DMS153 treated with DMSO at 0.1 percent for 48 hours (cell line): ENCODE measurements at regions not wholly inside any gene's neighbourhood (a gene's known extent, or its start where the extent isn't known, plus 50 kb on each side); places are given as distances from the start of the nearest gene placed in this dataset.

Experiments used
- DNase-seq: peaks from one replicate; lab custom pipeline; 2025; ENCODE audit not compliant: unreplicated experiment; lab: John Stamatoyannopoulos, UW

DNA sequence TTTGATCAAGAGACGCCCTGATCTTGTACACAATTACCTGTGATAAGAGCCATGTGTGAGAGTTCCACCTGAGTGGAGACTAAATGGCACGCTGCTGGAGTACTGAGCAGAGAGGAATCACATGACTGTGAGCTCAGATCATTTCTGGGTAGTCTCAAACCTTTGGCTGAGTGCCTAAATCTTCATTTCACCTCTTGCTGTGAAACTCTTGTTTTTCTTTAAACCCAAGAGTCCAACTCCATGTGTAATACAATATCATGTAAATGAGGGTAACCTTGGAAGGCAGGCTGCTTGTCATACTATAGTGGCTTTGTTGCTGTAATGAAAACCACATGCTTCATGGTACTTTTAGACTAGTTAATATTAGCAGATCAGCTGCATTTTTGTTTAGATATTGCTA lies 156.9 kb downstream of the CAND1 start:
- peak; percentile 46 for DNase-seq

DNA sequence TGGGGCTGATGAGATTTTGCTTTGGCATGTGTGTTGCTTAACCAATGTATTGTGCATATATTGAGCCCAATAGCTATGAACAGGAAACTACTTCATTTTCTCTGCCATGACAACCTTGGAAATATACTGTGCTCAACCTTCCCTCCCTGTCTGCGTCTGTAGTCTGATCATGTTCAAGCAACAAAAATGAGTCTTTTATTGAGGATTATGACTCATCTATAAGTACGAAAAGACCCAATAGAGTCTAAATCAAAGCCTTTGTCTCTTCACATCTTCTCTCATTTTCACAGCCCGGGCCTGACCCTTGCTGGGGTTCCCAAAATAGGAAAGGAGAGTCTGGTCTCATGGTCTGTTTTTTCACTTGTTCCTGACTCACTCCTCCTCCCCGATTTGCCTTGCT lies 158.2 kb downstream of the CAND1 start:
- no peak for DNase-seq

DNA sequence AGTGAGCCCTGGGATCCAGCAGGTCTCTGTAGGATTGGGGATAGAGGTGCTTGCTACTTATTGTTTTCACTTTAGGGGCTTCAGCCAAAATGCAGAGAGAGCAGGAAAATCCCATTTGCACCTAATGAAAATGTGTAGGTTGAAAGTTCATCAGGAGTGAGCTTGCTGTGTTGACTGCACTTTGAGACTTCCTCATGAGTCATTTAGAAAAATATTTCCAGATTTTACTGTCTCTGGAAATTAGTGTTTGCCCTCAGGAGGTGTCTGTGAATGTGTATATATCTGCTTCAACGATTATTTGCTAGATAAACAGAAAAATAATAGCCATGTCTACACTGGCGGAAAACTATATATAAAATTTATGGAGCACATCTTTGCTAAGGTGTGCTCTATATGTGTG lies 159.3 kb downstream of the CAND1 start:
- no peak for DNase-seq

DNA sequence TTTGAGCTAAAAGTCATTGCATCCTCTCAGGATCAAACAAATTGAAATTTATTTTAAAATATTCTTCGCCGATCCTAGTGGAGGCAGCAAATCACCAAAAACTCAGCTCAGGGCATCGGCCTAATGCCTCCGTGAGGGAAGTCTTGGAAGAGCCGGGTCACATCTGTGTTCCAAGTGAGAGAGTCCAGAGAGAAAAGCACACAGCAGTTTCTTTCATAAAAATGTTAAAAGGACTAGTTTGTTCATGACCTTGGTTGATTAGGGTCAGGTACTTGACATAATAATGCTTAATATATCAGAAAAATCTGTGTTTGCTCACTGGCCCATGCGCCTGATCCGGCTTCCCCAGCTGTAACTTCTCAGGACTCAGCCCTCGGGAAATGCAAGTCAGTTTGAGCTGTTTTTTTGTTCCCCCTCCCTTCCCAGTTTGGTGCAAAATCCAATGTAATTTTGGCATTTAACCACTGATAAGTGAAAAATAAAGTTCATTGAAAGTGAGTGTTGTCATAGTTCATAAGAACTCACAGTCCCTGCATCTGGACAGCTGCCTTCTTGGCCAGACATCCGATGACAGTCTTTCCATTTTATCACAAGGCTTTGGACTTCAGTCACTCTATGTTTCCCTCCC lies 161.7 kb downstream of the CAND1 start:
- DNase-seq: no peak

DNA sequence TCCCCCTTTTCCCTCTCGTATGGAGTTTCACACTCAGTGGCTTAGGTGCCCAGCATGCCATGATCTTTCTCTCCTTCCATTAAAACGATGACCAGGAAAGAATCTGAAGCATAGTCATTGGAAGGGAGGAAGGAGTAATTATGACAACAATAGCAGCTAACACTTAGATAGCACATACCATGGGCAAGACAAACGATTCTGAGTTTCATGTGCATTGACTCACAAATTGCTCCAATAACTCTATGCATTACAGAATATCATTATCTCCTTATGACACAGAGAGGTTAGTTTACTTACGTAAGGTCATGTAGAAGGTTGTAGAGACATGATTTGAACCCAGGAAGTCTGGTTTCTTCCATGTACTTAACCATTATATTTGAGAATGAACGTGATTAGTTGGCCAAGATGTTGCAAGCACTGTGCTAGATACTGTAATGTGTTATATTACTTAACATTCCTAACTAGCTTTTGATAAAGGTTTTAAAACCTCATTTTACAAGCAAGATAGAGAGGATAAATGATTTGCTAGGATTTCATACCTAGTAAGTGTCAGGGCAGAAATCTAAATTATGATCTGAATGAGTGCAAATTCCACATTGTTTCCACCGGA lies 162.4 kb downstream of the CAND1 start:
- no peak for DNase-seq

DNA sequence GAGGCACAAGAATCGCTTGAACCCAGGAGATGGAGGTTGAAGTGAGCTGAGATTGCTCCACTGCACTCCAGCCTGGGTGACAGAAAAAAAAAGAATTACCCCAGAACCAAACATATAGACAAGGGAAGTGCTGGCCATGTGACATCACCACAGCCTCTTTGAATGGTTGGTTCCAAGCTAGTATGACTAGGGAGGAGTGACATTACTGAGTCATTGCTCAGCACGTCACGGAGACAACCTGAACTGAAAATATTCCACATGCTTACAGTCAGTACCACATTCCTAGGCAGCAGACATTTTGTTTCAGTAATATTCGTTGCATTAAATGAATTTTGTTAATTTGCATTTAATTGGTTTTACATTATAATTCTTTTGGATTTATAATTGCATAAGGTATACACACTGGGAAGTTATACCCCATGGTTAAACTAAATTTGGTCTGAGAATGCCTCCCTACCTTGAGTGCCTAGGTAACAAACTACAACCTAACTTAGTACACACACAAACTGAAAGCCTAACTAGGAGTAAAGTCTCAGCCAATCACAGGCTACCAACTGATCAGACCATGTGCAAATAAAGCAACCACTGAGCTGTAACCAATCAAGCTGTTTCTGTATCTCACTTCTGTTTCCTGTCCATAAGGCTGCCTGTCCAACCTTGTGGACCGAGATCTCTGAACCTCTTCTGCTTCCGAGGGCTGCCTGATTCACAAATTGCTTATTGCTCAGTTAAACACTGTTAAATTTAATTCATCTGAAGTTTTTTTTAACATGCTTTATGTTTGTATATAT lies 164.4 kb downstream of the CAND1 start:
- no peak for DNase-seq

DNA sequence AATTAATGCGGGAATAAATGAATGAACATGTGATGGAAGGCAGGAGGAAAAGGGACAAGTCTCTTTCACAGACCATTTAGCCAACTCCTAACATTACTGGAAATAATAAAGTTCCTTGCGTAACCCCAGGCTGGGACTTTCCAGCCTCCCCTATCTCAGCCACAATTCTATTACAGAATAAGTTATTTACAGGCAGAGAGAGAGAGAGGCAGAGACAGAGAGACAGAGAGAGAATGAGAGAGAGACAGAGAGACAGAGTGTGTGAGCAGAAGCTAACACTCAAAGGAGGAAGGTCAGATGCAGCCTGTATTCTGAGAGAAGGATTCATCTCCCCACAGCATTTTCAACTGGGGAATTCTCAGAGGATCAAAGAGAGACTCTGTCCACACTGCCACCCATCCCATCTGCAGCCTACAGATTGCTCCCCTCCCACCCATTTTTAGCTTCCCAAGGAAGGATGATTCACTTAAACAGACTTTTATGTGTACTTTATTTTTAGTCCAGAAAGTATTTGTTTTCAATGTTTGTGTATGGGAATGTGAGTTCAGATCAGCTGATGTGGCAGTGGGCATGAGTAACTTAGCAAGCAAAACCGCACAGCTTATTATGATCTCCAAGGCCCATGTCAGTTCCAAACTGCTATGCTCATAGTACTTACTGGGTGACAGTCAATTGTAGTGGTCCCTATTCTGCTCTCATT lies 165.7 kb downstream of the CAND1 start:
- DNase-seq: no peak

DNA sequence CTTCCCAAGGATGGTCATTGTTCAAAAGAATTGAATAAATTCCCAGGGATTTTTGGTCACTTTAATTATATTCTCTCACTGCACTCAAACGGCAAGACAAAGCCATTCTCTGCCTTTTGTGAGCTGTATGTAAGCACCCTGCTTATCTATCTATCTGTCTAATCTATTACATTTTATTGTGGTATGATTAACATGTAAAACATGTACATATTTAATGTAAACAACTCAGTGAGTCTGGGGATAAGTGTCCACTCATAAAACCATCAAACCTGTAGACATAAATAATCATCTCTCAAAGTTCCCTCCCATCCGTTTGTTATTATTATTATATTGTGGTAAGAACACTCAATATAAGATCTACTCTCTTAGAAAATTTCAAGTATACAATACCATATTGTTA lies 167.1 kb downstream of the CAND1 start:
- DNase-seq: no peak

DNA sequence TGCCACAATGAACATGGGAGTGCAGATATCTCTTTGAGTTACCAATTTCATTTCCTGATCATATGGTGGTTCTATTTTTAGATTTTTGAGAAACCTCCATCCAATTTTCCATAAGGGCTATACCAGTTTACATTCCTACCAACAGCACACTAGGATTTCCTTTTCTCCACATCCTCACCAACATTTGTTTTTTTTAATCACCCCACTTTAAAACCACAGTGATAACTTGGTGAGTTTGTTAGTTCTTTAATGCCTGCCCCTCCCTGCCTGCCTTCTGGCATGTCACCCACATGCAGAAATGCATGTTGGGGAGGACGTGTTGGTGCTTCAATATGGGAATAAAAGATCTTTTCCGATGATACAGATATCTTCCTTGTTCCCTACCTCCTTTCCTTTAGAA lies 167.9 kb downstream of the CAND1 start:
- DNase-seq: no peak

DNA sequence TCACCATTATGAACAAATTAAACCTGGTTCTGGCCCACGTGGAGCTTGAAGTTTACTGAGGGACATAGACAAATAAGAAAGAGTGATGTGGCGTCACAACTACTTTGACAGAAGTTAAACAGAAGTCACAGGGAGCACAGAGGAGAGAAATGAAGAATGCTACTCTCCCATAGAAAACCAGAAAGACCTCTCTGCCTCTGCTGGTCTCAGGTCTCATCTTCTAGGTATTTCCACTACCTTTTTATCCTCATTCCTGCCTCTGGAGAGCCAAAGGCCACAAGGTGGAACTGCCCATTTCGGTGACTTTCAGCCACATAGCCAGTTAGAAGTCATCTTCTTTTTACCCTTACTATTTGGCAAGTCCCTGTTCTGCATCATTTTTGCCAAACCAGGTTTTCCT lies 170.5 kb downstream of the CAND1 start:
- DNase-seq: no peak

DNA sequence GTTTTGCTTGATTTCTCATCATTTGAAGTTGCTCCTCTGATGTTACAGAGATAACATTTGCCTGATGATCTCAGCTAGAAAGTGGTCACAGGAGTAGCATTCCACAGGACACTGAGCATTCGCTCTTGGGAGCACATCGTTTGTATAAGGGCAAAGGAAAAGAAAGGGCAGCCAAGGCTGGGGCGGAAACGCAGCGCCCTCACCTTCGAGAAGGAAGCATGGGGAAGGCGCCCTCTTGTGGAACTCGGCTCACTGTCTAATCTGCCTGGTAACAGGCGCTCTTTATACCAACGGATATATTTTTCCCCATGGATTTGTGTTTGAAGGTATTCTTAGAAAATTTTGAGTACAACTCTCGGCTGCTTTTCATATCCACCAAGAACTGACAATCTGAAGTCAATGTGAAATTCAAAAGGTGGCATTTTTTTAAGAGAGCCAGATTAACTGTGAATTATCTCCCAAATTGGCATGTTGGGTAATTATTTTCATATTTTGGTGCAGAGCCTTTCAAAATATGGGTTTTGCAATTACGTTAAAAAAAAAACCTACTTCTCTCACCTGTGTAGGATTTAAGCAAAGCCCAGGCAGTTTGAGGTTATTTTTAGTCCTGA lies 172.7 kb downstream of the CAND1 start:
- DNase-seq: peak; percentile 61

DNA sequence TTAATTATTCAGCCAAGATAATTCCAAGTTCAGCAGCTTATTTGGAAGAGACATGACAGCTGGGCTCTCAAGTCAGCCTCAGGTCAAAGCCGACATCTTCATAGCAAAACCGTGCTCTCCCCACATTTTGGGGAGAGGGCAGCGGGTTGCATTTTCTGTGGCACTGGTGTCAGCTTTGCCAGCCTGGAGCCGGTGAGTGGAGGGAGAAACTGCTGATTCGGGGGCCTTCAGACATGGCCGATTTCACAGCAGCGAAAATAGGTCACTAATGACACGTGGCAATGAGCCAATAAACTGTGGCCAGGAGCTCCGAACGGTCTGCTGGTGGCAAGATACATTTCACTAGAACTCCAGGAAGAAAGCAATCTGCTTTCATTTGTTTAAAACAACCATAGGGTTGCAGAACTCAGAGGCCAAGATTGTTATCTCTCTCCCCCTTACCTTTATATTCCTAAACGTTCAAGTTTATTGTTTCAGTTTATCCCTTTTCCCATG lies 173.2 kb downstream of the CAND1 start:
- DNase-seq: no peak

DNA sequence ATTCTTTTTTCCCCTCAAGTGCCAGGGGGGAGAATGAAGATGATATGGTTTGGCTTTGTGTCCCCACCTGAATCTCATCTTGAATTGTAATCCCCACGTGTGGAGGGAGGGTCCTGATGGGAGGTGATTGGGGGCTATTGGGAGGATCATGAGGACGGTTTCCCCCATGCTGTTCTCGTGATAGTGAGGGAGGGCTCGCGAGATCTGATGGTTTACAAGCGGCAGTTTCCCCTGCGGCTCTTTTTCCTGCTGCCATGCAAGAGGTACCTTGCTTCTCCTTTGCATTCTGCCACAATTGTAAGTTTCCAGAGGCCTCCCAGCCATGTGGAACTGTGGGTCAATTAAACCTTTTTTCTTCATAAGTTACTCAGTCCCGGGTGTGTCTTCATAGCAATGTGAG lies 173.7 kb downstream of the CAND1 start:
- DNase-seq: no peak

DNA sequence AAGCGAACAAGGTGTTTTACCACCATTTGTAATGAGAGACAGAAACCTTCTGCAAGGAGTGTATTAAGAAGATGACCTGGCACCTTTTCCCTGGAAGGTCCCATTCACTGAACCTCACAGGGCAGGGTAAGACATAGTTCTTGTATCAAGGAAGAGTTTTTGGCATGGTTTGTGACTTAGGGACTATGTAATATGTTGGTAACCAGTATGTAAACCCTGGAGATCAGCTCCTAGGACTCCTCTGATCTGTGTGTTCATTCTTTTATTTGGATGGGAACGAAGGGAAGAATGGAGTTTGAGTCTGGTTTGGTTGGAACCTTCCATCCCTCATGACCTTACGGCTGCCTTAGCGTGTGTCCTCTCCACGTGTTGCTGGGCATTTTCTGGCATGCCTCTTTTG lies 175.4 kb downstream of the CAND1 start:
- DNase-seq: no peak

DNA sequence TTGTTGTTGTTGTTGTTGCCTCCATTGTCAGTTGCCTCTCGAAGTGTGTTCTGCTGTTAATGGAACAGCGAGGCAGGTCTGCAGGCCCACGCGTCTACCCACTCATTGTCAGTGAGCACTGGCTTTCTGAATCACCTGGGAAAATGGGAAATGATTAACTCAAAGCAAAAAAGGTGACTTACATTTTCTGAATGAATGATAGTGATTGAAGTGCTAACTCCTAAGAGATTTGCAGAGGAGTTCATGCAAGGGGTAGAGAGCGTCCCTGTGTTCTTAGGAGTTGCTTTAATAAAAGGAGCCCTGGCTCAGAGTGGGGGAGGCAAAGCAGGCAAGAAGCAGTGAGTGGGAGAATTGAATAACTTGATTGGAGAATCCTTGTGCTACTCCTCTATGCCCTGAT lies 177.6 kb downstream of the CAND1 start:
- no peak for DNase-seq

DNA sequence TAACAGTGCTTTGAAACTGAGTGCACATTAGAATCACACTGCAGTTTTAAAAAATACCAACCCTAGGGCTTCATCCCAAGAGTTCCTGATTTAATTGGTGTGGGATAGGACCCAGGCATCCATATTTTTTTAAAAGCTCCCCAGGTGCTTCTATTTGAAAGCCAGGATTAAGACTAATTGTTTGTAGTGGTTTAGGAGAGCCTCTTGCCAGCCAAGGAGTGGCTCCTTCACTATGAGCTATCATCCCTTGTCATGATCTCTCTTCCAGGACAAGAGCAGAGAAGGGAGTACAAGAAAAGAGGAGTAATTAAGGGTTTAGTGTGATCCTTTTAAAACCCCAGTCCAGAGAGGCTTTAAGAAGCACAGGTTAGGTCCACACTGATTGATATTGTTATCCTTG lies 178.0 kb downstream of the CAND1 start:
- DNase-seq: no peak

DNA sequence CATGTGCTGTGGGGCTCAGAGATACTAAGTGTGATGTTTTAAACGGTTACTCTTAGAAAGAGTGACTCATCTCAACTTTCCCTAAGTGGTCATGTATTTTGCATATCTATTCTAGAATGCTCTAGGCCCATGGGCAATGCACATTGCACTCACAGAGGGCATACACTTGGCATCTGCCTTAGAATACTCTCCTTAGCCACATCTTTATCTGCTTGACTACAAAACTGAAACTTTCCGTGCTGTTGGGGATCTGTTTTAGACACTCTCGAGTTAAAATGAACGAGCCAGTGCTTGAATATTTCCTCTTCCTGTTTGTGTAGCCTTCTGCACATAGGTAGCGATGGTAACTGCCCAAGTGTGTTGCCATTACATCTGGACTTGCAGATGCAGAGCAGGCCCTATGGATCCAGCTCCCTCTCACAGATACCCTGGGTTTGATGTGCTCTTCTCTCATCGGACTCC lies 180.5 kb downstream of the CAND1 start:
- DNase-seq: no peak

DNA sequence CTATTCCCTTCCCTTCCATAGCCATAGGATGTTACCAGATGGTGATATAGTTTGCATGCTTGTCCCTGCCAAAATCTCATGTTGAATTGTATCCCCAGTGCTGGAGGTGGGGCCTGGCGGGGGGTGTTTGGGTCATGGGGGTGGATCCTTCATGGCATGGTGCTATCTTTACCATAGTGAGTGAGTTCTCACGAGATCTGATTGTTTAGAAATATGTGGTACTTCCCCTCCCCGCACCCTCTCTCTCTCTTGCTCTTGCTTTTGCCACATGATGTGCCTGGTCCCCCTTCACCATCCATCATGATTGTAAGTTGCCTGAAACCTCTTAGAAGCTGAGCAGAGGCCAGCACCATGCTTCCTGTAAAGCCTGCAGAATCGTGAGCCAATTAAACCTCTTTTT lies 181.3 kb downstream of the CAND1 start:
- no peak for DNase-seq

DNA sequence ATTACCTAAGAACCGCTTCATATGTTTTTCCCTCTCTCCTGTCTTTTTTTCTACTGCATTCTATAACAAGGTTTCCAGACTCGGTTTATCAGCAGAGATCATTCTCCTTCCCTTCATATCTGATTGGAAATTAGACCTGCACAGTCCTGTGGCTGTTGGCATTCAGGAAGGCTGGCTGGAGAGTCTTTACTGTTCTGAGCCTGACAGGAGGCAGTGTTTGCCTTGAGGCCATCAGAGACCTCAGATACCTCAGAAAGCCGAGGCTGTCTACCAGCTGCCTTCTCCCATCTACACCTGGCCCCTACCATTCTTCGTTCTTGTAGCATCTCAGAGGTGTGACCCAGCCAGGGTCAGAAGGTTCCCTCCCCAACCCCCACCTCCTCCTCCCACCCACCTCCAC lies 182.0 kb downstream of the CAND1 start:
- no peak for DNase-seq

DNA sequence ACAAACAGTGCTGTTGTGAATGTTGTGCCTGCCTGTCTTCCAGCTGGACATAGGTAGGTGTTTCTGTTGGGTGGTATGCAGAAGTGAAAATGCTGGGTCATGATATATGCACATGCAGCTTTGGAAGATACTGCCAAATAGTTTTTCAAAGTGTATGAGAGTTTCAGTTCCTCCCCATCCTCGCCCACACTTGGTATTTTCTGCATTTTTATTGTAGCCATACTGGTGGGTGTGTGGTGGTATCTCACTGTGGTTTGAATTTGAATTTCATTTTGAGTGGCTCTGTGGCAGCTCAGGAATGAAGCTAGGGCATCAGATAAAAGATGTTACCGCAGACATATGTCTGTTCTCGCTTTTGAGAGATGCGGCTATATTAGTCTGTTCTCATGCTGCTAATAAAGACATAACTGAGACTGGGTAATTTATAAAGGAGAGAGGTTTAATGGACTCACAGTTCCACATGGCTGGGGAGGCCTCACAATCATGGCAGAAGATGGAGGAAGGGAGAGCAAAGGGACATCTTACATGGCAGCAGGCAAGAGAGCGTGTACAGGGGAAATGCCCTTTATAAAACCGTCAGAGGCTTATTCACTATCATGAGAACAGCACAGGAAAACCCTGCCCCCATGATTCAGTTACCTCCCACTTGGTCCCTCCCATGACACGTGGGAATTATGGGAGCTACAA lies 183.1 kb downstream of the CAND1 start:
- no peak for DNase-seq

DNA sequence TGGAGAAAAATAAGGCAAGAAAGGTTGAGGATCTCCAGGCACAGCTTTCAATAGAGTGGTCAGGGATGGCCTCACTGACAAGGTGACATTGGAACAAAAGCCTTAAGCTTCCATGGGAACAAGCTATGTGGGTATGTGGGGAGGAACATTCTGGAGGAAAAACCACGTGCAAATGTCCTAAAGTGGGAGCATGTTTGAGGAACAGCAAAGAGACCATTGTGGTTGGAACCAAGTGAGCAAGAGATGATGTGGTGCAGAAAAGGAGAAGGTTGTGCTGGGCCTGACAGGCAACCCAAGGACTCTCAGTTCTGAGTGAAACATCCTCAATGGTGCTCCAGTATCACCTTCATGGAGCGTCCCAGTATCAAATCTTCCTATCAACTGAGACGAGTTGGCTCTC lies 184.0 kb downstream of the CAND1 start:
- DNase-seq: no peak
